T-helper 2 cell (primary cell): ENCODE measurements at regions not wholly inside any gene's neighbourhood (a gene's known extent, or its start where the extent isn't known, plus 50 kb on each side); places are given as distances from the start of the nearest gene placed in this dataset.
"Not testable (repeated sequence)": the region's sequence is repeated elsewhere in the genome, so short reads cannot be mapped to it uniquely, and the experiment has no call there.

ENCODE experiments used
- DNase-seq, 5 experiments: peaks; one replicate each; pipeline versions ENCODE4 v3.0.0 to v3.0.0-alpha.2; 2012 to 2022

- no peak for DNase-seq
Measured at GRCh38 chr4:12036450-12036849, 607.8 kb upstream of the HS3ST1 start.

- DNase-seq, result no peak
Measured at GRCh38 chr4:12028258-12028657, 599.6 kb upstream of the HS3ST1 start.

GRCh38 chr4:12022409-12022808 is 593.7 kb upstream of the HS3ST1 start:
- no peak for DNase-seq

- no peak for DNase-seq
Measured at GRCh38 chr4:12016729-12017128, 588.0 kb upstream of the HS3ST1 start.

- DNase-seq, result no peak
Measured at GRCh38 chr4:12005471-12005870, 576.8 kb upstream of the HS3ST1 start.

GRCh38 chr4:11996581-11996980 is 567.9 kb upstream of the HS3ST1 start:
- DNase-seq, result not testable (repeated sequence)

- DNase-seq, result no peak
Measured at GRCh38 chr4:11976726-11977263, 548.1 kb upstream of the HS3ST1 start.

GRCh38 chr4:11973270-11973669 is 544.6 kb upstream of the HS3ST1 start:
- DNase-seq, result no peak

- no peak for DNase-seq
Measured at GRCh38 chr4:11970754-11971153, 542.1 kb upstream of the HS3ST1 start.

- DNase-seq, result no peak
Measured at GRCh38 chr4:11966782-11967181, 538.1 kb upstream of the HS3ST1 start.

- DNase-seq, result no peak
Measured at GRCh38 chr4:11954093-11954492, 525.4 kb upstream of the HS3ST1 start.

- no peak for DNase-seq
Measured at GRCh38 chr4:11949355-11949754, 520.7 kb upstream of the HS3ST1 start.

- not testable (repeated sequence) for DNase-seq
Measured at GRCh38 chr4:11947629-11948028, 518.9 kb upstream of the HS3ST1 start.

GRCh38 chr4:11937941-11938340 is 509.2 kb upstream of the HS3ST1 start:
- no peak for DNase-seq

GRCh38 chr4:11931266-11931820 is 502.6 kb upstream of the HS3ST1 start:
- DNase-seq, result no peak

GRCh38 chr4:11929080-11929479 is 500.4 kb upstream of the HS3ST1 start:
- DNase-seq, result no peak

GRCh38 chr4:11919316-11919715 is 490.6 kb upstream of the HS3ST1 start:
- no peak for DNase-seq

- no peak for DNase-seq
Measured at GRCh38 chr4:11914406-11914805, 485.7 kb upstream of the HS3ST1 start.

GRCh38 chr4:11912886-11913285 is 484.2 kb upstream of the HS3ST1 start:
- DNase-seq, result no peak

- DNase-seq, result no peak
Measured at GRCh38 chr4:11910812-11911211, 482.1 kb upstream of the HS3ST1 start.

- no peak for DNase-seq
Measured at GRCh38 chr4:11908712-11909111, 480.0 kb upstream of the HS3ST1 start.

- DNase-seq, result no peak
Measured at GRCh38 chr4:11908205-11908604, 479.5 kb upstream of the HS3ST1 start.

- no peak for DNase-seq
Measured at GRCh38 chr4:11904846-11905739, 476.4 kb upstream of the HS3ST1 start.

GRCh38 chr4:11904117-11904535 is 475.4 kb upstream of the HS3ST1 start:
- DNase-seq, result no peak
